IPS-15b (cell line): ENCODE measurements at regions not wholly inside any gene's neighbourhood (a gene's known extent, or its start where the extent isn't known, plus 50 kb on each side); places are given as distances from the start of the nearest gene placed in this dataset.
"Not testable (repeated sequence)": the region's sequence is repeated elsewhere in the genome, so short reads cannot be mapped to it uniquely, and the experiment has no call there.

Experiments used
- H3K27me3 ChIP-seq: one replicate; pipeline ENCODE4 v1.6.1; 2013; ENCODE audit warnings: low read length; ENCODE audit not compliant: control insufficient read depth, insufficient read depth
- H3K36me3 ChIP-seq: one replicate; pipeline ENCODE4 v1.6.1; 2013; ENCODE audit warnings: low read length; ENCODE audit not compliant: control insufficient read depth, insufficient read depth
- H3K4me1 ChIP-seq: one replicate; pipeline ENCODE4 v1.6.1; 2013; ENCODE audit warnings: mild to moderate bottlenecking, low read length; ENCODE audit not compliant: control insufficient read depth, insufficient read depth
- H3K4me3 ChIP-seq: one replicate; pipeline ENCODE4 v1.5.1; 2013; ENCODE audit warnings: low read depth, low read length
- H3K9ac ChIP-seq: one replicate; pipeline ENCODE4 v1.6.1; 2013; ENCODE audit warnings: low read depth, mild to moderate bottlenecking, low read length
- H3K9me3 ChIP-seq: one replicate; pipeline ENCODE4 v1.6.1; 2013; ENCODE audit warnings: mild to moderate bottlenecking, low read length; ENCODE audit not compliant: control insufficient read depth, insufficient read depth

DNA sequence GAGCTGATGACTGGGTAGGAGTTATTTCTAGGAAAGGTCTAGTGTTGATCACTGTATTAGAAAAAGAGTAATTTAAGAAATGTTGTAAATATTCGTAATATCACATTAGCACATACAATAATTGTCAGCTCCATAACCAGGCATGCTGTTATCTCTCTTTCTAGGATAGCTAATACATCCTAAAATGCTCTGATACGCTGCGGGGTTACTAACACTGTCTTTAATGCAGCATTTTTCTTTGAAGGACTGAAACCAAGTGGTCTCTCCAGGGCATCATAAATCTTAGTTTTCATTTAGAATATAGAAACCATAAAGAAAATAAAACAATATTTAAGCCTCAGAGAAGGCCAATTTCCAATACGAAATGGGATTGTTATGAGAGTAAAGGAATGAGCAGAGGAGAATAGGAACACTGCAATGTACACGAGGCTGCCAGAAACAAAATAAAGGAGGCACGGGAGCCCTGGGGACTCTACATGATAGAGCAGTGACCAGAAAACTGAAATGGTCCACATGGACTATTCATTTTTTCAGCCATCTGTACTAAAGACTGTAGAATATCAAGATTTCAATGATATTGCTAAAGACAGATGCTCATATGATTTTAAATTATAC is 1606.7 kb upstream of the AGA start:
- no peaks in the 10 kb centered on the region for H3K9me3 ChIP-seq
- H3K27me3 ChIP-seq, result no peaks in the 10 kb centered on the region
- H3K36me3 ChIP-seq, result no peaks in the 10 kb centered on the region
- no peaks in the 10 kb centered on the region for H3K4me1 ChIP-seq
- no peak overlapping the region for H3K9ac ChIP-seq
- H3K4me3 ChIP-seq, result no peak overlapping the region

DNA sequence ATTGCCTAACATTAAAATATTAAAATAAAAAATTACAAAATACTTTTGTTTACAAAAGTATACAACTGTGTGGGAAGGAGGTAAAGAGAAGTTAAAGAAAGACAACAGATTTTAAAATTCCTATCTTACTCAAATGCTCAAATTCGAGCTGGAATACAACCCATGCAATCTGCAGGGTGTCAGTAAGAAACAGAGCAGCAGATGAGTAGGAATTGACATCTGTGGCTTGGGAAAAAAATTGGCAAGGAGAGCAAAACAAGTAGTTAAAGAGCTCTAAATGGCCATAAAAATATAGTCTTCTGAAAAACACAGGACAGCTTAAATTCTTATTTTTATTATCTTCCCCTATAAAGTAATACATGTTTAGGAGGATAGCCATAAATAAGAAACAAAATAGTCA is 1609.0 kb upstream of the AGA start:
- Histone ChIP-seq H3K9ac (no peak overlapping the region), H3K9me3 (no peaks in the 10 kb centered on the region), H3K27me3 (no peaks in the 10 kb centered on the region)

DNA sequence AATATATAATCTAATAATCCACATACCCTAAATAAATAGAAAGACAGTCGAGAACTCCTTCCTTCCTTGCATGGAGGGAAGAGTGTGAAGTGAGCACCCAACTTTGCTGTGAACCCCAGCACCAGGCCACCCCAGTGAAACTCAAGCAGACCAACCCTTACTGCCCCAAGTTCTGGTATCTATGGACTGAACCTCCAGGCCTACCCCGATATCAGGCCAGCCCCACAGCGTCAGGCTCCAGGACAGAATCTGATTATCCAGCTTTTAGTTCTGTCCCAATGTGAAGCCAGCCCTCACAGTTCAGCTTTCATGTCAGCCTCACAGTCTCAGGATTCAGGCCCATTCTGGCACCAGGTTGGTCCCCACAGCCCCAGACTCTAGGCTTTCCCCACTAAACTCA is 1617.2 kb upstream of the AGA start:
- Histone ChIP-seq H3K4me3 (no peak overlapping the region), H3K4me1 (no peaks in the 10 kb centered on the region), H3K9me3 (no peaks in the 10 kb centered on the region), H3K36me3 (no peaks in the 10 kb centered on the region), H3K9ac (no peak overlapping the region), H3K27me3 (no peaks in the 10 kb centered on the region)

More for the DNA sequence above, 1609.0 kb upstream of the AGA start:
- Histone ChIP-seq H3K4me3 (no peak overlapping the region), H3K36me3 (no peaks in the 10 kb centered on the region), H3K4me1 (no peaks in the 10 kb centered on the region)

GRCh38 chr4:179066254-179066653 is 1624.0 kb upstream of the AGA start:
- not testable (repeated sequence) for H3K27me3 ChIP-seq, H3K36me3 ChIP-seq, H3K4me3 ChIP-seq, H3K4me1 ChIP-seq, H3K9me3 ChIP-seq, H3K9ac ChIP-seq

- Histone ChIP-seq H3K9ac (no peak overlapping the region), H3K36me3 (no peaks in the 10 kb centered on the region), H3K4me3 (no peak overlapping the region), H3K27me3 (no peaks in the 10 kb centered on the region), H3K4me1 (no peaks in the 10 kb centered on the region), H3K9me3 (no peaks in the 10 kb centered on the region)
Observed at GRCh38 chr4:179071131-179071530, 1628.9 kb upstream of the AGA start.

DNA sequence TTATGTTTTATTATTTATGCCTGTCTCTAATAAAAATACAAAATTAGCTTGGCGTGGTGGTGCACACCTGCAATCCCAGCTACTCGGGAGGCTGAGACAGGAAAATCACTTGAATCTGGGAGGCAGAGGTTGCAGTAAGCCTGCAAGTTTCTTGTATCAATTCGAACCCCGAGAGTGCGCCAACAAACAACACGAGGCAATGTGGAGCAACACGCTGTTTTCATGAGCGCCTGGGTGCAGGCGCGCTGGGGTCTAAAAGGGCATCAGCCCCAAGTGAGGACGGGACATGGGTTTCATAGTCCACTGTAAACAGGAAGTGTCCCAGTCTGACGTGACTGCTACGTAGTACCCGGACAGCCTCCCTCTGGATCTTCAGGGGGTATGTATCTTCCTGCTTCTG is 1634.6 kb upstream of the AGA start:
- H3K9ac ChIP-seq, result no peak overlapping the region
- no peak overlapping the region for H3K4me3 ChIP-seq
- H3K9me3 ChIP-seq, result no peaks in the 10 kb centered on the region
- no peaks in the 10 kb centered on the region for H3K27me3 ChIP-seq
- no peaks in the 10 kb centered on the region for H3K36me3 ChIP-seq
- no peaks in the 10 kb centered on the region for H3K4me1 ChIP-seq

DNA sequence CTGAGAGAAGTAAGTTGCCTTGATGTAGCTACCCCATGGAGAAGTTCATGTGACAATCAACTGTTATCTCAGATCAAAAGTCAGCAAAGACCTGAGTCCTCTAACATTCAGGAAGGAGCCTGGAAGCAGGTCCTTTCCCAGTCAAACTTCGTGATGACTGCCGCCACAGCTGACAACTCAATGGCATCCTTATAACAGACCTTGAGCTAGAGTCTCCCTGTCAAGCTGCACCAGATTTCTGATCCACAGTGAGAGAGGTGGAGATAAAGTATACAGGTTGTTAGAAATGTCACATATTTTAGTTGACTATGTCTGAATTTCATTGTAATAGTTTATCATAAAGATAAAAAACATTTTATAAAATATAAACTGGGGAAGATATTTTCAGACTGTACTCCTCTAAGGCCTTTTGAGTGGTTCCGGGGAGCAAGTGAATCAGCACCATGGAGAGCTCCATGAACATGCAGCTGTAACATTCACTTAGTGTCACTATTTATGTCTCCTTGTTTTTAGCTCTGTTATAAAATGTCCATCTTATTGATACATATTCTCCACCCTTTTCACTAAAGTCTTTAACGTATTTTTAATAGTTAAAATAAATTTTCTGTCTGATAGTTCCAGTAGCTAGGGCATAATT is 1653.5 kb upstream of the AGA start:
- Histone ChIP-seq H3K4me1 (no peaks in the 10 kb centered on the region), H3K4me3 (no peak overlapping the region), H3K27me3 (no peaks in the 10 kb centered on the region), H3K9ac (no peak overlapping the region), H3K36me3 (no peaks in the 10 kb centered on the region), H3K9me3 (no peaks in the 10 kb centered on the region)

DNA sequence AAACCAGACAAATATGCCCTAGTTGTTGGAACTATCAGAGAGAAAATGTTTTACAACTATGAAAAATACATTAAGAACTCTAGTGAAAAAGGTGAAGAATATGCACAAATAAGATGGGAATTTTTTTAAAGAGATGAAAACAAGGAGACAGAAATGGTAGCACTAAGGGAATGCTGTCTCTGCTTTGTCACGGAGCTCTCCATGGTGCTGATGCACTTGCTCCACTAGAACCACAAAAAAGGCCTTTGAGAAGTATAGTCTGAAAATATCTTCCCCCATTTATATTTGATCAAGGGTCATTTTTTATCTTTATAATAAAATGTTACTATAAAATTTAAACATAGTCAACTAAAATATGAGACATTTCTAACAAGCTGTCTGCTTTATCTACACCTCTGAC is 1655.5 kb upstream of the AGA start:
- Histone ChIP-seq H3K4me1 (no peaks in the 10 kb centered on the region), H3K36me3 (no peaks in the 10 kb centered on the region), H3K27me3 (no peaks in the 10 kb centered on the region), H3K4me3 (no peak overlapping the region), H3K9me3 (no peaks in the 10 kb centered on the region), H3K9ac (no peak overlapping the region)

DNA sequence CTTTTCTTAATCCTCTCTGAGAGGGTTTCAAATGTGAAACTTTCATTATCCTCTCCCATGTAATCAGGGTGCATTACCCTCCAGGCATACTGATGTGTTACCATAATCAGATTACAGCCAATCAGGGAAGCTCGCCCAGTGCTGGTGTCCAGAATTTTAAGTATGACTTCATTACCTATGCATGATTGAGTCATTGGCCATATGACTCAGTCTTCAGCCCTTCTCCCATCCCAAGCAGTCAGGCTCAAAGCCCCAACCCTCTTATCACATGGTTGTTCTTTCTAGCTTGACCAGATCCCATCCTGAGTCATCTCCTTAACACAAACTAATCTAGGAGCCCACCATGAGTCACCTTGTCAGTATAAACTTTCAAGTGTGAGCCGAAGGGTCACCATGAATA is 1668.1 kb upstream of the AGA start:
- H3K4me1 ChIP-seq, result no peaks in the 10 kb centered on the region
- H3K4me3 ChIP-seq, result no peak overlapping the region
- H3K36me3 ChIP-seq, result no peaks in the 10 kb centered on the region

GRCh38 chr4:179110816-179111215 is 1668.6 kb upstream of the AGA start:
- Histone ChIP-seq H3K9me3 (no peaks in the 10 kb centered on the region), H3K9ac (no peak overlapping the region), H3K36me3 (no peaks in the 10 kb centered on the region), H3K4me1 (no peaks in the 10 kb centered on the region), H3K4me3 (no peak overlapping the region), H3K27me3 (no peaks in the 10 kb centered on the region)

More for the DNA sequence above, 1668.1 kb upstream of the AGA start:
- no peaks in the 10 kb centered on the region for H3K27me3 ChIP-seq
- no peak overlapping the region for H3K9ac ChIP-seq
- H3K9me3 ChIP-seq, result no peaks in the 10 kb centered on the region

DNA sequence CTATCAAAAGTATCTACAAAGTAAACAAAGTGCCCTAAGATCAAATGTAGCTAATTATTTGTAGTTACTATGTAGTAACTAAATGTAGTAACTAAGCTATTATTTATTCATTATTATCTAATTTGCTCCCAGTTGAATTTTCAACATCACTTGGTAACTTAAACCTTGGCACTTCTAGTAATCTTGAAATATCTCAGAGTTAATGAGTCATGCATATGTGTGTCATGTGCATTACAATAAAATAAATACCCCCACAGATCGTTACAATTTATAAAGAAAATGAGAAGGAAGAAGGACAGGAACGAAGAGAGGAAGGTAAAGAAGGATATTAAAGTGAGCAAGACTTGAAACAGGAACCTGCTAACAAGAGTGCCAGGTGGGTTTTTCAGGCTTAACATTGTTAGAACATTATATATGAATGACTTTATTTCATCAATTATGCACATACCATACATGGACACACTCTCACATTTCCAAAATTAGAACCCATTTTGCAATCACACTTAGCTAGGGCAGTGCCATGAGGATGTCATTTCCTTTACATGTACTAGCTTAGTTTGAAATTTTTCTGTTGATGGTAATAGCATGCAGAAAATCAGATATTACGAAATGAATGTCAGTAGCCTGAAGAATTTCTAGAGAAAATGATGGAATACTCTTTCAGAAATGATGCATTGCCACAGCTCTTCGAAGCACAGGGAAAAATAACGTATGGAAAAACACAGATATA is 1670.4 kb upstream of the AGA start:
- no peaks in the 10 kb centered on the region for H3K9me3 ChIP-seq
- no peak overlapping the region for H3K4me3 ChIP-seq
- H3K36me3 ChIP-seq, result no peaks in the 10 kb centered on the region
- no peaks in the 10 kb centered on the region for H3K27me3 ChIP-seq
- H3K9ac ChIP-seq, result no peak overlapping the region
- H3K4me1 ChIP-seq, result peaks cover 2% of the 10 kb centered on the region

DNA sequence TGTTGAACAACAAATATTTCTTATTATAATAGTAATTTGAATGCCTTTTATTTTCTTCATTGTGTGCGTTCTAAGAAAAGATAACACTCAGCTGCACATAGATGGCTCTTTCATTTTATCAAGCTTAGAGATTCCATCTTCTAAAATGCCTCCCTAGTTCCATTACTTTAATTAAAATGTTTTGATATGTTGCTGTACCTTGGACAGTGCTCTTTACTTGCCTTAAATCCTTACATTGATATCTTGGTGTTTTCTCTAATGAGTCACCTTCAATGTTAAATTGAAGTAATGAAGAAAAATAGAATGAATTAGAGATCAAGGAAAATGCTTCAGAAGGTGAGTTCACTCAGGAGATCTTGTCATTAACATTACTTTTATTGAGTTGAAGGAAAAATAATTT is 1672.4 kb upstream of the AGA start:
- H3K4me1 ChIP-seq, result peaks cover 2% of the 10 kb centered on the region
- no peak overlapping the region for H3K9ac ChIP-seq
- H3K27me3 ChIP-seq, result no peaks in the 10 kb centered on the region
- no peak overlapping the region for H3K4me3 ChIP-seq
- no peaks in the 10 kb centered on the region for H3K9me3 ChIP-seq
- H3K36me3 ChIP-seq, result no peaks in the 10 kb centered on the region
